ENCODE measurements at regions not wholly inside any gene's neighbourhood (a gene's known extent, or its start where the extent isn't known, plus 50 kb on each side); places are given as distances from the start of the nearest gene placed in this dataset.

- POLR2A ChIA-PET: no interaction called here
- no peaks in the 10 kb centered on the region for H3K4me1 ChIP-seq
These were observed 511.7 kb downstream of the BNC2 start for GRCh38 chr9:16358751-16359150.

More at GRCh38 chr9:16358751-16359150, 511.7 kb downstream of the BNC2 start:
- 83% methylated on average over 2 of the region's 2 CpGs for WGBS (ENCODE audit: missing lambda C conversion rate)
- Histone ChIP-seq H3K27ac (no peak overlapping the region), H3K4me2 (no peak overlapping the region), H3K9me3 (peaks cover 8% of the 10 kb centered on the region), H3K4me3 (no peak overlapping the region)
- CTCF ChIA-PET: interaction anchor here (0.6 kb wide), 2 partner anchors 54 to 210 kb away, joined by 3 read pairs; no protein-coding TSS in a partner anchor
- FAIRE-seq (no peak), ATAC-seq (no peak), DNase-seq (ENCODE audit: low read depth in 1 of 2, low spot score in 1 of 2) (no peak)
- TF ChIP-seq HOXB13 (CRISPR knock-in tag; IDR thresholded peaks at IDR 0.05; ENCODE audit: low read depth): no peak
- no peak for TF ChIP-seq FOXS1 (CRISPR knock-in tag; IDR thresholded peaks at IDR 0.05)
- no peak for TF ChIP-seq RNF2 (IDR thresholded peaks at IDR 0.05; ENCODE audit: borderline replicate concordance, low read depth)
- TF ChIP-seq, protein P1, sequence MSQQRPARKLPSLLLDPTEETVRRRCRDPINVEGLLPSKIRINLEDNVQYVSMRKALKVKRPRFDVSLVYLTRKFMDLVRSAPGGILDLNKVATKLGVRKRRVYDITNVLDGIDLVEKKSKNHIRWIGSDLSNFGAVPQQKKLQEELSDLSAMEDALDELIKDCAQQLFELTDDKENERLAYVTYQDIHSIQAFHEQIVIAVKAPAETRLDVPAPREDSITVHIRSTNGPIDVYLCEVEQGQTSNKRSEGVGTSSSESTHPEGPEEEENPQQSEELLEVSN (IDR thresholded peaks at IDR 0.05; ENCODE audit: borderline replicate concordance, low read depth): no peak
- TF ChIP-seq HDAC2 (IDR thresholded peaks at IDR 0.05): no peak
- TF ChIP-seq, protein P2, sequence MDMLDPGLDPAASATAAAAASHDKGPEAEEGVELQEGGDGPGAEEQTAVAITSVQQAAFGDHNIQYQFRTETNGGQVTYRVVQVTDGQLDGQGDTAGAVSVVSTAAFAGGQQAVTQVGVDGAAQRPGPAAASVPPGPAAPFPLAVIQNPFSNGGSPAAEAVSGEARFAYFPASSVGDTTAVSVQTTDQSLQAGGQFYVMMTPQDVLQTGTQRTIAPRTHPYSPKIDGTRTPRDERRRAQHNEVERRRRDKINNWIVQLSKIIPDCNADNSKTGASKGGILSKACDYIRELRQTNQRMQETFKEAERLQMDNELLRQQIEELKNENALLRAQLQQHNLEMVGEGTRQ (IDR thresholded peaks at IDR 0.05): no peak
- TF ChIP-seq SREBF2 (IDR thresholded peaks at IDR 0.05): no peak
- no peak for TF ChIP-seq JUNB (IDR thresholded peaks at IDR 0.05)
- no peak for TF ChIP-seq PHF8 (IDR thresholded peaks at IDR 0.05; ENCODE audit: borderline replicate concordance, low read depth)
- no peak for TF ChIP-seq ATOH8 (CRISPR knock-in tag; IDR thresholded peaks at IDR 0.05; ENCODE audit: low read depth)
- no peak for TF ChIP-seq ESRRA (IDR thresholded peaks at IDR 0.05; ENCODE audit: borderline replicate concordance, low read length)
- TF ChIP-seq MAZ (IDR thresholded peaks at IDR 0.05; ENCODE audit: borderline replicate concordance, low read depth, low read length): no peak
- no peak for TF ChIP-seq ZC3H11A (IDR thresholded peaks at IDR 0.05)
- TF ChIP-seq CBX2 (IDR thresholded peaks at IDR 0.05; ENCODE audit: borderline replicate concordance, low read depth): no peak
- TF ChIP-seq HOXB5 (CRISPR knock-in tag; IDR thresholded peaks at IDR 0.05): no peak
- TF ChIP-seq EHMT2 (IDR thresholded peaks at IDR 0.05; ENCODE audit: low read depth): no peak
- TF ChIP-seq NFE2L2 (conservative IDR thresholded peaks at IDR 0.05; ENCODE audit: low read length): no peak
- no peak for TF ChIP-seq MYC (IDR thresholded peaks at IDR 0.05; ENCODE audit: borderline replicate concordance, low read length)
